GM18511 (cell line): ENCODE measurements at regions not wholly inside any gene's neighbourhood (a gene's known extent, or its start where the extent isn't known, plus 50 kb on each side); places are given as distances from the start of the nearest gene placed in this dataset.

Source experiments
- ATAC-seq: cut with Tn5 transposase; IDR thresholded peaks from one replicate; pipeline ENCODE4 v1.9.1; 2021; ENCODE audit warnings: mild to moderate bottlenecking, moderate library complexity; ENCODE audit not compliant: unreplicated experiment

DNA sequence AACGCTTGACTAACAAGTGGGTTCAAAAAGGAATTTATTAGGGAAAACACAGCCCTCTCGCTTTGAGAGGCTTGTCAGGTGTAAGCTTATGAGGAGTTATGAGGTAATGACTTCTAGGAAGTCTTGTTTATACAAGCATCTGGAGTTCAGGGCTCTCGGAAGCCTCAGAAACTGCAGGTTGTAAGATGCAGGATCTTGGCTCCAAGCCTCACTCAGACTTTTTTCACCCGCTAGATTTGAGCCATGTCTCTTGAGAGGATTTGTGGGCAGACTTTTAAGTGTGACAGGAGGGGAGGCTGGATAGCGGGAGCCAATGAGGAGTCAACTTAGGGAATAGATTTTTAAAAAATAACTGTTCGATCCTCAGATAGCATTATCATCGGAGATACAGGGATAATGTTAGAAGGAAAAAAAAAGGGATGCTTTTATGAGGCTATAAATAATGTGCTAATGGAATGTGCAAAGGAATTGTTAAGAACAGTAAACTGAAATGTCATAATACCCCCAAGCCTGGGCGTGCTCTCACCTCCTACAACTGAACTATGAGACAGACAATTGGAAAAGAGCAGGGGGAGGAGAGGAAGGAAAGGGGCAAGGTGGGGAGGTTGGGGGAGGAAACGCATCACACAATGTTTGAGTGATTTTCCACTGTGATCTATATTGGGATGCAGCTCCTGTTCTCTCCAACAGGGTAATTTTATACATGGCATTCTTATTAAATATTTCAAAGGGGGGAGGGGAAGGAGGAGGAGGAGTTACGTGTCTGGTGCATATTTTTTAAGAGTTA lies 107.4 kb upstream of the ESRRG start:
- no peak for ATAC-seq

GRCh38 chr1:216827251-216827650 lies 104.0 kb upstream of the ESRRG start:
- no peak for ATAC-seq

DNA sequence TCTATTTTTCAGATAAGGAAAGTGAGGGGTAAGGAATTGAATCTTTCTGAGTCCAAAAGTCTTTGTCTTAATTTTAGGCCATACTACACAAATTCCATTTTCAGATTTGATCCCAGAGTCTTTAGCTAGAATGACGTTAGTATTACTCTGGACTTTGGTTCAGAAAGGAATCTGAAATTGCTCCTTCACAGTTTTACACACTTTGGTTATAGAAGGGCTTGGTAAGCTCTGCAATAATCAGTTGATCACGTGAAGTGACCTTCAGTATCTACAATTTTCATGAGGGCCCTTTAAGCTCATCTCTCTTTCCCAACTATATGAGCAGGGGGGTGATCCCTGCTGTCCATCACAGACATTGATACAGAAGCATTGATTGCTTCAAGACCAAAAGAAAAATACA lies 103.4 kb upstream of the ESRRG start:
- no peak for ATAC-seq

GRCh38 chr1:216826214-216826613 lies 103.0 kb upstream of the ESRRG start:
- ATAC-seq: no peak

DNA sequence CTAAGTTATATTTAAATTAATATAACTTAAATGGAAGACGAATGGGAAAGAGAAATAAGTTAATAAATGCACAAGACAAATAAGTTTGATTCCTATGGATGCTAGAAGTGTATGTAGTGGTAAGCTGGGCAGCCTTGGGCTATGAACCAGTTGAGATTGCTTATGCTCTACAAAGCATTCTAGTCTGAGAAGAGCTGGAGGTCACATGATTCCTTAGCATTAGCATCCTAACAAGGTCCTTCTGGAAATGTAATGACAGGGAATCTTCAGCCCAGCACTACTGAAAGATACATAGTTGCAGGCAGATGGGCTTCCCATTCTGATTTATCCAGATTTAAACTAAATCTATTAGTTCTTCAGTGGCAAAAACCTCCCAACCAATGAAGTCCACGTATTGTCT lies 102.3 kb upstream of the ESRRG start:
- ATAC-seq: no peak

DNA sequence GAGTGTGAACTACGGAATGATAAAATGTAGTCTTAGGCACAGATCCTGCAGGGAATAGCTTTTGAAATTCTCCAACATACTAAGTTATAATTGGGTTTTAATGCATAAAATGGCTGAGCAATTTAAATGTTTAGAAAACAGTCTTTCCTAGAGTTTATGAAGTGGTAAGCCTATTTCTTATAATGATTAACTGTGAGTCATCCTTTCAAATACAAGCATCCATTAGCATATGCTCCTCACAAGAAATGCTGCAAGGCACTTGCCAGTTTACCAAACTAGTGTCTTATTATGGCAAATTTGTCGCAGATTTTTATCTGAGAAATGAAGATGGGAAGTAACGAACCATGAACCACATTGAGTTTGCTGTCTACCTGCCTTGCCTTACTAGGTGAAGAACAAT lies 101.3 kb upstream of the ESRRG start:
- no peak for ATAC-seq

DNA sequence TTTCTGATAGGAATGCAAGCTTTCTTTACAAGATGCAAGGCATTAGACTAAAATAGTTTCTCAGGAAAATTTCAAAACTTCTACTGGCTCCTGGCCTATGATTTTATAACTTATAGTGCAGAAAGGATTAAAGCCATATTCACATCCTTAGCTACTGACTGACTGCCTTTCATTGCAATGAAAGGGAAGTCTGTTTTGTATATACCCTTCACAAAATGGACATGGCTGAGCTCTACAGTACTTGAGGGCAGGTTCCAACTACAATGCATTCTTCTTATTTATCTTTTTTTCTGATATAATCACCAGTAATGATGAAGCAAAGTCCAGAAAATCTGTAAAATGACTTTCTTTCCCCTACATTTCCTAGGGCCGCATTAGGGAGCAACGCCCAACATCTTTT lies 100.5 kb upstream of the ESRRG start:
- ATAC-seq: no peak

GRCh38 chr1:216822480-216822879 lies 99.3 kb upstream of the ESRRG start:
- no peak for ATAC-seq

DNA sequence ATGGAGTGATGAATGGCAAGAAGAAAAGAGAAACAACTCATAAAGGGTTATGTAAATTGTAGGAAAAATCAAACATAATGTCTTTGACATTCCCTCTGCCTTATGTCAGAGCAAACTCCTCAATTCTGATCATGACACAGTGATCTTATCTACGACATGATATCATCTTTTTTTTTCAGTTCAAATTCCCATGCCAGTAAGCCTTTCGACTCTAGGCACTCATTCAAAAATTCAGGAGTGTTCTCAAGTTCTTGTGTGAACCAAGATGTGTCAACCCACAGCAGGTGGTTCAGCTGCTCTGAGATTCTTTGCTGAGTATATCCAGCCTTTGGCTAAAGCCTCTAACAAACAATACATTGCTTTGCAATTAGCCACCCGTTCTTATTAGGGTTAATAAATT lies 97.1 kb upstream of the ESRRG start:
- ATAC-seq: no peak

GRCh38 chr1:216818284-216818683 lies 95.1 kb upstream of the ESRRG start:
- no peak for ATAC-seq

DNA sequence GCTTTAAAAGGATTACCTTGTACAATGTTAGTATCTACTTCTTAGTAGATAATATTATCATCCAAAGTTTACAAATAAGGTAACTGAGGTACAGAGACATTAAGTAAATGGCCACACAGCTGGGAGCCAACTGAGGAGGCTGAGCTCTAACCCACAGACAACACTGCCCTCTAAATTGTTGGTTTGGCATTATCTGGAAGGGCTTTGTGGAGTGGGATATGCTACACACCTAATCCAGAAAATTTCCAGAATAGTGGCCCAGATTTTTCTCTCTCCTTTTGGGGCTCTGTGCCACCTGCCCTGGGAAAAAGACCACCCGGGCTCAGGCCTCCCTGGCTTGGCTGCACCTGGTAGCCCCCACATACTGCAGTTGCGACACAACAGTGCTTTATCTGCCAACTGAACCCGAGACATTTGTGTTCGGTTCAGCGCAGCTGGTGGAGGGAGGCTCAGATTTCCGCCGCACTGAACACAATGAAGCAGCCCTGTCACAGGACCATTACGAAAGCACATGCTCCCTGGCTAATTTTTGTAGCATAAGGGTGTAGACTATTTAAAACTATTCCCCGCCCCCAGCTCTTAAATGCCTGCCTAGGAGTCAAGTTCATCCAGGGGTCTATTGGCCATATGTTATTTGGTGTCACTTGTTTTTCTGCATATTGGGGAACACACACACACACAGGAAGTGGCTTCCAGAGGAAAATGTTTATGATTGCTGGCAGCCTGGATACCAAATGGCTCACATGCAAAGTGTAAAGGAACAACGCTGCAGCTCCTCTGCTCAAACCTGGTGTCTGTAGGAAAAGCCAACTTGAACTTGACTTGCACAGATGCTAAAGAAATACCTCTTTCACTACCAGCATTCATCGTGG lies 92.3 kb upstream of the ESRRG start:
- no peak for ATAC-seq

DNA sequence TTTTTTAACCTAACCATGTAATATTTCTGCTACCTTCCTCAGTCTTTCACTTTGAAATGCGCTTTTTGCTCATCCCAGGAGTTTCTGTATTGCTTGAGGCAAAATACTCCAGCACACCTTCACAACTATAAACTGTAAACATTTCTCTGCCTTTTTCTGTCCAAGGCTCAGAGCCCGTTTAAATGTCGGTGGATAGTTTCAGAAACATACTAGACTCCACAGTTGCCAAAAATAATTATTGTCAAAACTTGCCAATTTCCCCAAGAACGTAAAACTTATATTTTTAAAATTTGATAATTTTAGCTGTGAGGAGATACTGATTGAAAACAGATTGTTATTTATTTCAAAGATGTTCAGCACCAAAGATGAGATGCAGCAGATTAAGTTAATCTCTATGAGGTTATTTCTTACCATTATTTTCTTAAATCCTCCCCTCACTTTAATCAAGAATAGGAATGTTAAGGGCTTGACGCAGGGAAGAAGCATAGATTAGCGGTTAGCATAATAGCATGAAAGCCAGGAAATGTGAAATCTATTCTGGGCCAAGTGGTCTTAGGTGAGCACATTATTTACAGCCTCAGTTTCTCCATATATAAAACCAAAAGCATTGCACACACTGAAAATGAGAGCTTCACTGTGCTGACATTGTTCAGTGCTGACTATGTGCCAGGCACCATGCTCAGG lies 91.5 kb upstream of the ESRRG start:
- ATAC-seq: no peak

GRCh38 chr1:216812966-216813365 lies 89.7 kb upstream of the ESRRG start:
- ATAC-seq: no peak

DNA sequence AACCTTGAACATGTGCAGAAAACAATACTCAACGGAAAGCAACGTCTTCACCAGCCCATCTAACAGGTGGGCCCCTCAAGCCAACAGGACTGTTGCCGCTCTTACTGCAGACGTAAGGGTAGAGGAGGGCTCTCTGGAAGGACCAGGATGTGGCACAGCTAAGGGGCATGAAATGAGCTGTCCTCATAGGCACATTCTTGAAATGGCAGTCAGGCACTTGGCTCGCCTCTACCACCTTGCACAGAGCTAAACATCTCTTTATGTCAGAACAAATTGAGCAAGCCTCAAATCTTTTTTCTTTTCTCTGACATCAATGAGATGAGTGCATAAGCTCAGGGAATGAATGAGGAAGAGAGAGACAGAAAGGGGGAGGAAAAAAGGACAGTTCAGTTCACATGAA lies 86.4 kb upstream of the ESRRG start:
- ATAC-seq: no peak

DNA sequence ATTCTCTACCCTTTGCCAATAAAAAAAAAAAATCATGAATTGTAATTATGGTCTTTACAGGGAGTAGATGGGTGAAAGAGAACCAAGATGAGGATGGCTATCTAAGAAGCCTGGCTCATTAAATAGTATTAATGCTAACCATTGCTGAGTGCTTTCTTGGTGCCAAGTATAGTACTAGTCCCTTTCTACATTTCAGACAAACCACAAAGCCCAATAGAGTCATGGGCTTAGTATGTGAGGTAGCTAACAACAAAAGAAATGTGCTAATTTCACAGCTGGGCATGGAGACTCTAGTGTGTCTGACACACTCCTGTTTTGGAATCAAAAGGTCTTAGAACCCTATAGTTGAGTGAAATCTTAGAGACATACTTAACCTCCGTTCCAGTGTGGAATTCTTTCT lies 84.5 kb upstream of the ESRRG start:
- no peak for ATAC-seq

DNA sequence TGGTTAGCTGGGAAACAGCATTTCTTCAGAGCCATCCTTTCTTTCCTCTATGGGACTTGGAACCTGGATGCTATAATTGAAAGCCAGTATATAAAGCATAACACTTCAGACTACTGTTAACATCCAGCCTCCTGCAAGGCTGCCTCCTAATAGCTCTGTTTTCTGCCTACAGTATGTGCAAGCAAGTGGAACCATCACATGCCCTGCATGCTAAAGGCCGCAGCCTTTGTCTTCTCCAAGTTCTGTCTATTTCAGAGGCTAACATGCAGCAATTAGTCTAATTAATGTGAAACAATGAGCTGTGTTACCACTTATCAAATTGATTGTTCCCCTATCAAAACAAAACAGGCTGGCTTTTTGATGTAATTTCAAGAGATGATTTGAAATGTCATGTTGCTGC lies 82.7 kb upstream of the ESRRG start:
- no peak for ATAC-seq

DNA sequence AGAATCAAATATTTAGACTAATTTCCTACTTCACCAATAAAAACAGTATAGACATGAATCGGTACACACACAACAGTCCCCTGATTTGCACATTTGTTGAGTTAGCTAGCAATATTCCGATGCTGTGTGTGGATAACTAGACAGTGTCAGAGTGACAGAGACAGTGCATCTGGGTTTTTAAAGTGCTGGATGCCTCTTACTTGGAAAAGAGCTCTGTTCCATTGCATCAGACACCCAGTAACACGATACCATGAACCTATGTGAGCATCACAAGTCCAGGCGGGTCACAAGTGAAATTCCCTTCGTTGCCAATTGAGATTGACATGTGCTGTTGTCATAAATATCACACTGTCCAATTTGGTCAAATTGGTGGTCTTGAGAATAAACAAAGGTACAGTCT lies 82.0 kb upstream of the ESRRG start:
- no peak for ATAC-seq

DNA sequence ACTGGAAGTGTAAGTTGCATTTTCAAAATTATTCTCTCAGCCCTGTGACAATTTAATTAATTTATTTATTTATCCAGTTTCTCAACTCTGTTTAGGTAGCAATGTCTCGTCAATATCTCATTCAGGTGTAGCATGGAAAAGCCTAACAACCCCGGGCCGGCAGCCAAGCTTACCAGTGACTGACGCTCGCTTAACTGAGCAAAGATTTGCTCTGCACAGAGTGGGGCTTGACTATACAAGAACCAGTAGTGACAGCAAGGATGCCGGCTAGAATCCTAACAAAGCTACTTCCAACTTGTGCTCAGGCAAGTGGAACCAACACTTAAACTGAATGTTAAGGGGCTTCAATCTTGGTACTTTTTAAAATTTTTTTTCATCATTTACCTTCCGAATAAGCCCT lies 80.9 kb upstream of the ESRRG start:
- no peak for ATAC-seq

GRCh38 chr1:216794586-216794985 lies 71.4 kb upstream of the ESRRG start:
- ATAC-seq: no peak

DNA sequence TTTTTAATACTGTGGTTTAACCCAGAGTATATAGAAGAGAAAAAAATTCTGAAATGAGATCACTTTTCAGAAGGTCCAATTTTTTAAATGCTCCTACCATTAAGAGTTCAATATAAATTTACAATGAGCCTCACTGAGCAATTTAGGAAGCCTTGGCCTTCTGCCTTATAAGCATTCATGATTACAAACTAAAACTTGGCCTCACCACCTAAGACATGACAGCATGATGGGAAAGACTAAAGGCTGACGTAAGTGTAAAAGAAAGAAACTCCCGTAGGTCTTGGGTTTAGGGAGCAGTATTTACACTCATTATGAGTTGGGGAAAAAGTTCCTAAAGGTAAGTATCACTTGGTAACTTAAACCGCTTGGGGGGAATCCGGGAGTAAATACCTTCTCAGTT lies 70.7 kb upstream of the ESRRG start:
- no peak for ATAC-seq

GRCh38 chr1:216793303-216793702 lies 70.1 kb upstream of the ESRRG start:
- ATAC-seq: no peak

- no peak for ATAC-seq
Observed at GRCh38 chr1:216788671-216789070, 65.4 kb upstream of the ESRRG start.
